GM12892 (cell line): ENCODE measurements at regions not wholly inside any gene's neighbourhood (a gene's known extent, or its start where the extent isn't known, plus 50 kb on each side); places are given as distances from the start of the nearest gene placed in this dataset.

Experiments
- POLR2A ChIP-seq: IDR thresholded peaks from 2 replicates; pipeline ENCODE4 v1.6.1; 2011; ENCODE audit warnings: low read depth, low read length, control low read depth
- POLR2AphosphoS5 ChIP-seq: IDR thresholded peaks from 2 replicates; pipeline ENCODE4 v1.6.1; 2011; ENCODE audit warnings: low read depth, low read length, control low read depth

GRCh38 chr4:176850436-176850835, 57.7 kb upstream of the VEGFC start:
- TF ChIP-seq POLR2A: no peak
- TF ChIP-seq POLR2AphosphoS5: no peak
